Effector memory CD8-positive, alpha-beta T cell (primary cell): ENCODE measurements at regions not wholly inside any gene's neighbourhood (a gene's known extent, or its start where the extent isn't known, plus 50 kb on each side); places are given as distances from the start of the nearest gene placed in this dataset.

Experiments used
- ATAC-seq: fragments of 150-1000 bp; cut with Tn5 transposase; replicated peaks from 2 replicates; pipeline ENCODE4 v1.10.0; 2021; ENCODE audit warnings: mild to moderate bottlenecking, moderate library complexity
- DNase-seq, 3 experiments: peaks; one replicate each; pipeline ENCODE4 v3.0.0; 2021
- H3K27ac Mint-ChIP-seq, 2 donors: one replicate each; pipeline ENCODE4 v1.8.0; 2022; ENCODE audit warnings: mild to moderate bottlenecking in 2 of 2, mixed read lengths in 2 of 2, moderate library complexity in 2 of 2
- H3K27me3 Mint-ChIP-seq, 2 donors: one replicate each; pipeline ENCODE4 v1.8.0; 2022; ENCODE audit warnings: mixed read lengths in 2 of 2
- H3K36me3 Mint-ChIP-seq: one replicate; pipeline ENCODE4 v1.8.0; 2022; ENCODE audit warnings: mild to moderate bottlenecking, moderate library complexity, mixed read lengths; ENCODE audit not compliant: insufficient read depth
- H3K4me1 Mint-ChIP-seq, 2 donors: one replicate each; pipeline ENCODE4 v1.8.0; 2022; ENCODE audit warnings: low read depth in 2 of 2, mixed read lengths in 2 of 2
- H3K4me3 Mint-ChIP-seq, 2 donors: one replicate each; pipeline ENCODE4 v1.8.0; 2022; ENCODE audit warnings: mild to moderate bottlenecking in 2 of 2, mixed read lengths in 2 of 2, moderate library complexity in 2 of 2
- H3K9me3 Mint-ChIP-seq, 2 donors: one replicate each; pipeline ENCODE4 v1.8.0; 2022; ENCODE audit warnings: mixed read lengths in 2 of 2

GRCh38 chr1:57927003-57927402, 503.1 kb upstream of the DAB1 start:
- H3K27ac Mint-ChIP-seq, result no peak overlapping the region
- no peak for DNase-seq
- ATAC-seq, result no peak
- no peak overlapping the region for H3K4me3 Mint-ChIP-seq
- no peaks in the 10 kb centered on the region for H3K9me3 Mint-ChIP-seq
- H3K4me1 Mint-ChIP-seq, result no peaks in the 10 kb centered on the region
- H3K27me3 Mint-ChIP-seq, result peaks cover 0 to 2% of the 10 kb centered on the region in 2 donors
- no peaks in the 10 kb centered on the region for H3K36me3 Mint-ChIP-seq

- Mint-ChIP-seq H3K9me3 (no peaks in the 10 kb centered on the region), H3K27ac (no peak overlapping the region), H3K36me3 (no peaks in the 10 kb centered on the region), H3K4me3 (no peak overlapping the region), H3K4me1 (no peaks in the 10 kb centered on the region), H3K27me3 (peaks cover 0 to 6% of the 10 kb centered on the region in 2 donors)
- DNase-seq (no peak), ATAC-seq (no peak)
Observed at GRCh38 chr1:57926025-57926552, 502.2 kb upstream of the DAB1 start.

- no peak overlapping the region for H3K4me3 Mint-ChIP-seq
- no peak for ATAC-seq
- H3K4me1 Mint-ChIP-seq, result no peaks in the 10 kb centered on the region
- H3K27ac Mint-ChIP-seq, result no peak overlapping the region
- peaks cover 0 to 6% of the 10 kb centered on the region in 2 donors for H3K27me3 Mint-ChIP-seq
- H3K9me3 Mint-ChIP-seq, result no peaks in the 10 kb centered on the region
- no peak for DNase-seq
- no peaks in the 10 kb centered on the region for H3K36me3 Mint-ChIP-seq
Observed at GRCh38 chr1:57925226-57925625, 501.4 kb upstream of the DAB1 start.

- no peaks in the 10 kb centered on the region for H3K9me3 Mint-ChIP-seq
- peaks cover 0 to 6% of the 10 kb centered on the region in 2 donors for H3K27me3 Mint-ChIP-seq
- DNase-seq (no peak), ATAC-seq (no peak)
- H3K36me3 Mint-ChIP-seq, result no peaks in the 10 kb centered on the region
- H3K27ac Mint-ChIP-seq, result no peak overlapping the region
- no peaks in the 10 kb centered on the region for H3K4me1 Mint-ChIP-seq
- H3K4me3 Mint-ChIP-seq, result no peak overlapping the region
Observed at GRCh38 chr1:57922130-57922529, 498.3 kb upstream of the DAB1 start.

- H3K27me3 Mint-ChIP-seq, result peaks cover 0 to 8% of the 10 kb centered on the region in 2 donors
- no peak for DNase-seq
- no peaks in the 10 kb centered on the region for H3K36me3 Mint-ChIP-seq
- no peak overlapping the region for H3K27ac Mint-ChIP-seq
- no peak for ATAC-seq
- H3K9me3 Mint-ChIP-seq, result peaks cover 3 to 8% of the 10 kb centered on the region in 2 donors
- H3K4me1 Mint-ChIP-seq, result no peaks in the 10 kb centered on the region
- no peak overlapping the region for H3K4me3 Mint-ChIP-seq
Observed at GRCh38 chr1:57916041-57916440, 492.2 kb upstream of the DAB1 start.

GRCh38 chr1:57911427-57911826, 487.6 kb upstream of the DAB1 start:
- Mint-ChIP-seq H3K36me3 (no peaks in the 10 kb centered on the region), H3K4me3 (no peak overlapping the region), H3K9me3 (peaks cover 3 to 8% of the 10 kb centered on the region in 2 donors), H3K27ac (no peak overlapping the region), H3K4me1 (no peaks in the 10 kb centered on the region), H3K27me3 (peaks cover 0 to 8% of the 10 kb centered on the region in 2 donors)
- ATAC-seq, result no peak
- no peak for DNase-seq

GRCh38 chr1:57910782-57911181, 486.9 kb upstream of the DAB1 start:
- H3K4me3 Mint-ChIP-seq, result no peak overlapping the region
- ATAC-seq, result no peak
- H3K27me3 Mint-ChIP-seq, result peaks cover 0 to 8% of the 10 kb centered on the region in 2 donors
- H3K36me3 Mint-ChIP-seq, result no peaks in the 10 kb centered on the region
- DNase-seq, result no peak
- peaks cover 3 to 8% of the 10 kb centered on the region in 2 donors for H3K9me3 Mint-ChIP-seq
- H3K4me1 Mint-ChIP-seq, result no peaks in the 10 kb centered on the region
- no peak overlapping the region for H3K27ac Mint-ChIP-seq

- Mint-ChIP-seq H3K36me3 (no peaks in the 10 kb centered on the region), H3K4me3 (no peak overlapping the region), H3K4me1 (no peaks in the 10 kb centered on the region), H3K27ac (no peak overlapping the region), H3K9me3 (peaks cover 3 to 8% of the 10 kb centered on the region in 2 donors), H3K27me3 (peaks cover 0 to 8% of the 10 kb centered on the region in 2 donors)
- no peak for DNase-seq
- ATAC-seq, result no peak
Observed at GRCh38 chr1:57910305-57910704, 486.4 kb upstream of the DAB1 start.

- H3K36me3 Mint-ChIP-seq, result no peaks in the 10 kb centered on the region
- ATAC-seq (no peak), DNase-seq (no peak)
- no peak overlapping the region for H3K4me3 Mint-ChIP-seq
- H3K9me3 Mint-ChIP-seq, result peaks cover 3 to 8% of the 10 kb centered on the region in 2 donors
- H3K27ac Mint-ChIP-seq, result no peak overlapping the region
- no peaks in the 10 kb centered on the region for H3K4me1 Mint-ChIP-seq
- peaks cover 0 to 8% of the 10 kb centered on the region in 2 donors for H3K27me3 Mint-ChIP-seq
Observed at GRCh38 chr1:57908147-57908890, 484.5 kb upstream of the DAB1 start.

- peaks cover 0 to 3% of the 10 kb centered on the region in 2 donors for H3K9me3 Mint-ChIP-seq
- peaks cover 6 to 15% of the 10 kb centered on the region in 2 donors for H3K27me3 Mint-ChIP-seq
- no peaks in the 10 kb centered on the region for H3K36me3 Mint-ChIP-seq
- ATAC-seq, result no peak
- H3K4me3 Mint-ChIP-seq, result no peak overlapping the region
- DNase-seq, result no peak
- no peak overlapping the region for H3K27ac Mint-ChIP-seq
- no peaks in the 10 kb centered on the region for H3K4me1 Mint-ChIP-seq
Observed at GRCh38 chr1:57901208-57901919, 477.5 kb upstream of the DAB1 start.

- Mint-ChIP-seq H3K27ac (no peak overlapping the region), H3K36me3 (no peaks in the 10 kb centered on the region), H3K27me3 (peaks cover 13 to 15% of the 10 kb centered on the region in 2 donors), H3K4me1 (no peaks in the 10 kb centered on the region), H3K9me3 (peaks cover 0 to 5% of the 10 kb centered on the region in 2 donors), H3K4me3 (no peak overlapping the region)
- no peak for ATAC-seq
- DNase-seq, result no peak
Observed at GRCh38 chr1:57898531-57898930, 474.7 kb upstream of the DAB1 start.

- Mint-ChIP-seq H3K27ac (no peak overlapping the region), H3K27me3 (peaks cover 13 to 15% of the 10 kb centered on the region in 2 donors), H3K36me3 (no peaks in the 10 kb centered on the region), H3K4me3 (no peak overlapping the region), H3K9me3 (peaks cover 0 to 5% of the 10 kb centered on the region in 2 donors), H3K4me1 (no peaks in the 10 kb centered on the region)
- no peak for DNase-seq
- ATAC-seq, result no peak
Observed at GRCh38 chr1:57897581-57897980, 473.7 kb upstream of the DAB1 start.

- H3K36me3 Mint-ChIP-seq, result no peaks in the 10 kb centered on the region
- H3K9me3 Mint-ChIP-seq, result peaks cover 0 to 2% of the 10 kb centered on the region in 2 donors
- H3K27ac Mint-ChIP-seq, result no peak overlapping the region
- ATAC-seq, result no peak
- H3K4me3 Mint-ChIP-seq, result no peak overlapping the region
- no peaks in the 10 kb centered on the region for H3K4me1 Mint-ChIP-seq
- H3K27me3 Mint-ChIP-seq, result peaks cover 6 to 17% of the 10 kb centered on the region in 2 donors
- no peak for DNase-seq
Observed at GRCh38 chr1:57894315-57894714, 470.5 kb upstream of the DAB1 start.
